Gastroesophageal sphincter (tissue), 3 donors: ENCODE measurements at regions not wholly inside any gene's neighbourhood (a gene's known extent, or its start where the extent isn't known, plus 50 kb on each side); places are given as distances from the start of the nearest gene placed in this dataset.

Experiments
- CTCF ChIP-seq, 4 experiments: fragments of 200-600 bp in 2 of 4; fragments of 450-650 bp in 2 of 4; sonication (generic) in 1 of 4; IDR thresholded peaks; one replicate each; pipeline ENCODE4 v1.5.1; 2017 to 2019; ENCODE audit warnings: antibody characterized with exemption in 4 of 4, mild to moderate bottlenecking in 2 of 4, moderate library complexity in 2 of 4
- EP300 ChIP-seq: sonication (generic); formaldehyde crosslinking; IDR thresholded peaks from one replicate; pipeline ENCODE4 v1.6.1; 2017; ENCODE audit warnings: antibody characterized with exemption, mild to moderate bottlenecking
- POLR2A ChIP-seq, 2 donors: fragments of 450-650 bp; IDR thresholded peaks; one replicate each; pipeline ENCODE4 v1.6.1; 2017; ENCODE audit warnings: antibody characterized with exemption in 2 of 2, mild to moderate bottlenecking in 2 of 2, moderate library complexity in 1 of 2
- POLR2AphosphoS5 ChIP-seq: sonication (generic); formaldehyde crosslinking; IDR thresholded peaks from one replicate; pipeline ENCODE4 v1.6.1; 2017; ENCODE audit warnings: antibody characterized with exemption

- TF ChIP-seq CTCF (IDR thresholded peaks at IDR 0.05) (no peak), POLR2A (IDR thresholded peaks at IDR 0.05) (no peak), EP300 (no peak), POLR2AphosphoS5 (no peak)
These were observed 535.8 kb downstream of the TENT5A start for GRCh38 chr6:81216668-81217067.
